Gastrocnemius medialis (tissue), 4 donors: ENCODE measurements at regions not wholly inside any gene's neighbourhood (a gene's known extent, or its start where the extent isn't known, plus 50 kb on each side); places are given as distances from the start of the nearest gene placed in this dataset.
"Not testable (repeated sequence)": the region's sequence is repeated elsewhere in the genome, so short reads cannot be mapped to it uniquely, and the experiment has no call there.

Source experiments
- ATAC-seq, 2 donors: fragments of 150-250 bp; one replicate each; pipeline ENCODE4 v1.9.1; 2016
- DNase-seq, 2 donors: peaks; one replicate each; pipeline ENCODE4 v3.0.0-alpha.2; 2019
- H3K27ac ChIP-seq, 4 donors: fragments of 200-600 bp; sonication (generic); 1 replicate in 1 of 4; 2 replicates in 3 of 4; pipeline ENCODE4 v1.5.1; 2016 to 2018; ENCODE audit warnings: mild to moderate bottlenecking in 2 of 4, moderate library complexity in 1 of 4
- H3K27me3 ChIP-seq, 3 donors: fragments of 200-600 bp; sonication (generic) in 2 of 3; 1 replicate in 1 of 3; 2 replicates in 2 of 3; pipeline versions ENCODE4 v1.5.1 to v1.6.0; 2016 to 2019; ENCODE audit warnings: mild to moderate bottlenecking in 1 of 3, moderate library complexity in 1 of 3
- H3K36me3 ChIP-seq, 2 donors: fragments of 200-600 bp; sonication (generic) in 1 of 2; one replicate each; pipeline ENCODE4 v1.5.1; 2017 to 2018
- H3K4me1 ChIP-seq, 2 donors: fragments of 200-600 bp; sonication (generic) in 1 of 2; one replicate each; pipeline ENCODE4 v1.5.1; 2016 to 2017; ENCODE audit warnings: mild to moderate bottlenecking in 2 of 2
- H3K4me3 ChIP-seq, 4 donors: fragments of 200-600 bp; sonication (generic) in 3 of 4; 1 replicate in 1 of 4; 2 replicates in 3 of 4; pipeline ENCODE4 v1.5.1; 2016 to 2019; ENCODE audit warnings: mild to moderate bottlenecking in 2 of 4
- H3K9me3 ChIP-seq, 3 donors: fragments of 200-600 bp; sonication (generic) in 2 of 3; 1 replicate in 1 of 3; 2 replicates in 2 of 3; pipeline ENCODE4 v1.5.1; 2016 to 2019
- POLR2A ChIP-seq, 2 donors: fragments of 450-650 bp; IDR thresholded peaks; one replicate each; pipeline ENCODE4 v1.6.1; 2017; ENCODE audit warnings: antibody characterized with exemption in 2 of 2, mild to moderate bottlenecking in 2 of 2, moderate library complexity in 2 of 2
- in situ Hi-C, 4 donors: fragments of 200-750 bp; cut with MboI; loops; one replicate each; pipeline versions ENCODE4 v1.15.0 to v1.8.0; 2017; ENCODE audit warnings: low sequenced_read_pairs in 4 of 4
- intact Hi-C: fragments of 100-400 bp; cut with DNase I; formaldehyde crosslinking; loops from one replicate; pipeline ENCODE4 v1.15.1; 2023; ENCODE audit warnings: low total_unique reads
- TF ChIP-seq, protein P1 (sequence below), 5 experiments: fragments of 450-650 bp in 3 of 5; fragments of 200-600 bp in 2 of 5; sonication (generic) in 2 of 5; IDR thresholded peaks in 4 of 5; conservative IDR thresholded peaks in 1 of 5; 1 replicate in 4 of 5; 2 replicates in 1 of 5; pipeline ENCODE4 v1.5.1; 2016 to 2019; ENCODE audit warnings: antibody characterized with exemption in 5 of 5, mild to moderate bottlenecking in 3 of 5, moderate library complexity in 3 of 5

DNA sequence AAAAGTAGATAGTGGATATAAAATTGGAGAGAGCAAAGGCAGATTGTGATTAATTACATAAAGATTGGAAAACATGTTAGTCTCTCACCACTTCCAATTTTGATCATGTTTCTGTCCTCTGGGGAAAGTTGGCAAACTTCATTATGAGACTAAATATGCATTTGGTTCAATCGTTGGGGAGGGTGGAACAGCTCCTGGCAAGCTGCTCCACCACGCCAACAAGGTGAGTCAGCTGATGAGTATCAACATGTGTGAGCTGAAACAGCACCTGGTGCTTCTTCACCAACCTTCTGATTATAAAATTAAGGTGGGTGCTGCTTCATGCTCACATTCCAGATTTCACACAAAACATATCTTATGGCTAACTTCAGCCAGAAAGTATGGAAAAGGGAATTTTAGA, 1784.6 kb downstream of the SLITRK5 start:
- ATAC-seq (no peak), DNase-seq (no peak)
- no peaks in the 10 kb centered on the region for H3K4me1 ChIP-seq
- H3K27me3 ChIP-seq: no peaks in the 10 kb centered on the region
- H3K27ac ChIP-seq: no peak overlapping the region
- in situ Hi-C loops: no loop called here
- no peaks in the 10 kb centered on the region for H3K36me3 ChIP-seq
- no peak for TF ChIP-seq POLR2A (IDR thresholded peaks at IDR 0.05)
- TF ChIP-seq, protein P1, sequence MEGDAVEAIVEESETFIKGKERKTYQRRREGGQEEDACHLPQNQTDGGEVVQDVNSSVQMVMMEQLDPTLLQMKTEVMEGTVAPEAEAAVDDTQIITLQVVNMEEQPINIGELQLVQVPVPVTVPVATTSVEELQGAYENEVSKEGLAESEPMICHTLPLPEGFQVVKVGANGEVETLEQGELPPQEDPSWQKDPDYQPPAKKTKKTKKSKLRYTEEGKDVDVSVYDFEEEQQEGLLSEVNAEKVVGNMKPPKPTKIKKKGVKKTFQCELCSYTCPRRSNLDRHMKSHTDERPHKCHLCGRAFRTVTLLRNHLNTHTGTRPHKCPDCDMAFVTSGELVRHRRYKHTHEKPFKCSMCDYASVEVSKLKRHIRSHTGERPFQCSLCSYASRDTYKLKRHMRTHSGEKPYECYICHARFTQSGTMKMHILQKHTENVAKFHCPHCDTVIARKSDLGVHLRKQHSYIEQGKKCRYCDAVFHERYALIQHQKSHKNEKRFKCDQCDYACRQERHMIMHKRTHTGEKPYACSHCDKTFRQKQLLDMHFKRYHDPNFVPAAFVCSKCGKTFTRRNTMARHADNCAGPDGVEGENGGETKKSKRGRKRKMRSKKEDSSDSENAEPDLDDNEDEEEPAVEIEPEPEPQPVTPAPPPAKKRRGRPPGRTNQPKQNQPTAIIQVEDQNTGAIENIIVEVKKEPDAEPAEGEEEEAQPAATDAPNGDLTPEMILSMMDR (IDR thresholded peaks at IDR 0.05 in 4 of 5, conservative IDR thresholded peaks at IDR 0.05 in 1 of 5): no peak
- H3K9me3 ChIP-seq: no peaks in the 10 kb centered on the region
- intact Hi-C loops: no loop called here
- no peak overlapping the region for H3K4me3 ChIP-seq

DNA sequence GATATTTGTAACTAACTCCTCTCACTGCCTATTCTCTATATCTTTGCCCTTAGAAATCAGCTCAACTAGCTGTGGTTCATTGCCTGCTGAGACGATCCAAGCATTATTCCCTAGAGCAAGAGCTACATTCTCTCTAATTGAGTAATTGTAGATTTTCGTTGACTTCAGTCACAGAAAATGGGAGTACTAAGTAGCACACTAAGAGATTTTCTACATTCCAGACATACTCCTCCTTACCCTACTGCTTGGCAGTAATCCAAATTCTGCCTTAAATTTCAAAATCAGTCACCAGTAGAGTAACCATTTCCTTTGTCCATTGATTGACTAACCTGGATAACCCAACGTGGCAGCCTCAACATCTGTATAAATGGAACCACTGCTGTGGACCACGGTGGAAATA, 1786.8 kb downstream of the SLITRK5 start:
- in situ Hi-C loops (no loop called here), intact Hi-C loops (no loop called here)
- H3K27me3 ChIP-seq: no peaks in the 10 kb centered on the region
- no peaks in the 10 kb centered on the region for H3K4me1 ChIP-seq
- DNase-seq (no peak), ATAC-seq (no peak)
- no peak overlapping the region for H3K4me3 ChIP-seq
- no peak for TF ChIP-seq POLR2A (IDR thresholded peaks at IDR 0.05)
- TF ChIP-seq, protein P1 (IDR thresholded peaks at IDR 0.05 in 4 of 5, conservative IDR thresholded peaks at IDR 0.05 in 1 of 5): no peak
- H3K36me3 ChIP-seq: no peaks in the 10 kb centered on the region
- no peak overlapping the region for H3K27ac ChIP-seq
- H3K9me3 ChIP-seq: no peaks in the 10 kb centered on the region

DNA sequence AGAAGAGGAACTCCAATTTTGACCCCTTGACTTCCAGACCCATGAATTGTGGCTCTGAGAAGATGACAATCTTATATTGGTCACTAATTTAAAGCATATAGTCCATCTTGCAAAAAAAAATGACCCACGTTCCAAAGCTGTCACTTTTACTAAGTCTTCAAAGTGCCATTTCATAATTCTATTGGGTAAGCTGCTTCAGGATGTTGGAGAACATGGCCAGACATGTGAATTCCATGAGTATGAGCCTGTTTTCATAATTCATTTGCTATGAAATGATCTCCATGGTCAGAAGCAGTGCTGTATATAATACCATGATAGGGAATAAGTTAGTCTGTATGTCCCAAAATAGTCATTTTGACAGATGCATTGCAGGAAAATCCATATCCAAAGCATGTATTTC, 1787.3 kb downstream of the SLITRK5 start:
- TF ChIP-seq, protein P1 (IDR thresholded peaks at IDR 0.05 in 4 of 5, conservative IDR thresholded peaks at IDR 0.05 in 1 of 5): no peak
- no peak for TF ChIP-seq POLR2A (IDR thresholded peaks at IDR 0.05)
- no peak for DNase-seq
- H3K4me1 ChIP-seq: no peaks in the 10 kb centered on the region
- intact Hi-C loops (no loop called here), in situ Hi-C loops (no loop called here)
- H3K27ac ChIP-seq: no peak overlapping the region
- H3K36me3 ChIP-seq: no peaks in the 10 kb centered on the region
- ATAC-seq: no peak
- no peaks in the 10 kb centered on the region for H3K27me3 ChIP-seq
- no peaks in the 10 kb centered on the region for H3K9me3 ChIP-seq
- no peak overlapping the region for H3K4me3 ChIP-seq

DNA sequence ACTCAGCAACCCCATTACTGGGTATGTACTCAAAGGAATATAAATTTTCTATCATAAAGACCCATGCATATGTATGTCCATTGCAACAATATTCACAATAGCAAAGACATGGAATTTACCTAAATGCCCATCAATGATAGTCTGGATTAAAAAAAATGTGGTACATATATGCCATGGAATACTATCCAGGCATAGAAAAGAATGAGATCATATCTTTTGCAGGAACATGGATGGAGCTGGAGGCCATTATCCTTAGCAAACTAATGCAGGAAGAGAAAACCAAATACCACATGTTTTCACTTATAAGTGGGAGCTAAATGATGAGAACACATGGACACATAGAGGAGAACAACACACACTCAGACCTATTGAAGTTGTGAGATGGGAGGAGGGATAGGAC, 1789.7 kb downstream of the SLITRK5 start:
- intact Hi-C loops, H3K27ac ChIP-seq, H3K9me3 ChIP-seq, DNase-seq, H3K27me3 ChIP-seq, H3K4me3 ChIP-seq, H3K4me1 ChIP-seq, in situ Hi-C loops, H3K36me3 ChIP-seq, ATAC-seq: not testable (repeated sequence)

DNA sequence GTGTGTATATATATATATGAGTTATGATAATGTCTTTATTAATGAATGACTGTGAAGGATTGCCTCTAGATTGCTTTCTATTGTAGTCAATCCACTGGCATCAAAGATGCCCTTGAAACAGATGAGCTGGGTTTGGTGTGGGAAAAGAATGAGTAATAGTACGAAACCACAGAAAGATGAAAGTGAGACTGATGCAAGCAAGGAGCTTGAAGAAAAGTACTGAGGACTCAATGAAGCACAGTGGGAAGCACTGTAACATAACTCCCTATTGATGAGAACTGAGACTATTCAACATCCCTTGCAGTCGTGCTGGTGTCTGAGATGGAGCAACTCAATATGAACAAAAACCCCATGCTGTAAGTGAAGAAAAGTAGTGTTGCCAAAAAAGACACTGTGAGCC, 1794.2 kb downstream of the SLITRK5 start:
- ATAC-seq (no peak), DNase-seq (no peak)
- no peaks in the 10 kb centered on the region for H3K4me1 ChIP-seq
- no peak overlapping the region for H3K4me3 ChIP-seq
- no peak overlapping the region for H3K27ac ChIP-seq
- no peaks in the 10 kb centered on the region for H3K27me3 ChIP-seq
- no peak for TF ChIP-seq POLR2A (IDR thresholded peaks at IDR 0.05)
- no peaks in the 10 kb centered on the region for H3K9me3 ChIP-seq
- no peaks in the 10 kb centered on the region for H3K36me3 ChIP-seq
- intact Hi-C loops (no loop called here), in situ Hi-C loops (no loop called here)

DNA sequence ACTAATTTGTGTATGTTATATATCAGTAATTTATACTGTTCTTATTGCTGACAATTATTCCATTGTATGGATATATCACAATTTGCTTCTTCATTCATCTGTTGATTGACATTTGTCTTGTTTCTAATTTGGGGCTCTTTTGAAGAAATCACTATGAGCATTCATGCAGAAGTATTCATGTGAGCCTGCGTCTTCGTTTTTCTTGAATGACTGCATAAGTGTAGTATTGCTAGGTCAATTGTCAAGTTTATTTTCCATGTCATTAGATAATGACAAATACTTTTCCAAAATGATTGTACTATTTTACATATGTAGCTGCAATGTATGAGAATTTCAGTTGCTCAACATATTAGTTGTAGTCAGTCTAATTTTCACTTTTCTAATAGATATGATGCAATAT, 1796.9 kb downstream of the SLITRK5 start:
- intact Hi-C loops: no loop called here
- no peaks in the 10 kb centered on the region for H3K27me3 ChIP-seq
- H3K27ac ChIP-seq: no peak overlapping the region
- no peak for TF ChIP-seq POLR2A (IDR thresholded peaks at IDR 0.05)
- TF ChIP-seq, protein P1 (IDR thresholded peaks at IDR 0.05 in 4 of 5, conservative IDR thresholded peaks at IDR 0.05 in 1 of 5): no peak
- H3K4me1 ChIP-seq: no peaks in the 10 kb centered on the region
- ATAC-seq (no peak), DNase-seq (no peak)
- in situ Hi-C loops: no loop called here
- H3K9me3 ChIP-seq: no peaks in the 10 kb centered on the region
- no peaks in the 10 kb centered on the region for H3K36me3 ChIP-seq
- no peak overlapping the region for H3K4me3 ChIP-seq
